ENCODE measurements at regions not wholly inside any gene's neighbourhood (a gene's known extent, or its start where the extent isn't known, plus 50 kb on each side); places are given as distances from the start of the nearest gene placed in this dataset.

GRCh38 chr11:80621871-80622270, 1181.0 kb upstream of the TENM4 start:
- no peak for DNase-seq (ENCODE audit: low read depth, low spot score)

GRCh38 chr11:80620867-80621266, 1180.0 kb upstream of the TENM4 start:
- DNase-seq (ENCODE audit: low read depth, low spot score): no peak

GRCh38 chr11:80617156-80617555, 1176.3 kb upstream of the TENM4 start:
- no peak for DNase-seq (ENCODE audit: low read depth, low spot score)

- DNase-seq (ENCODE audit: low read depth, low spot score): no peak
Measured at GRCh38 chr11:80616070-80616800, 1175.4 kb upstream of the TENM4 start.

- DNase-seq (ENCODE audit: low read depth, low spot score): no peak
Measured at GRCh38 chr11:80613655-80614054, 1172.8 kb upstream of the TENM4 start.

- DNase-seq (ENCODE audit: low read depth, low spot score): no peak
Measured at GRCh38 chr11:80610516-80610915, 1169.7 kb upstream of the TENM4 start.

- no peak for DNase-seq (ENCODE audit: low read depth, low spot score)
Measured at GRCh38 chr11:80603472-80603871, 1162.6 kb upstream of the TENM4 start.

- DNase-seq (ENCODE audit: low read depth, low spot score): no peak
Measured at GRCh38 chr11:80598905-80599304, 1158.1 kb upstream of the TENM4 start.

- DNase-seq (ENCODE audit: low read depth, low spot score): no peak
Measured at GRCh38 chr11:80596291-80596810, 1155.5 kb upstream of the TENM4 start.

GRCh38 chr11:80595011-80595410, 1154.2 kb upstream of the TENM4 start:
- no peak for DNase-seq (ENCODE audit: low read depth, low spot score)

GRCh38 chr11:80593648-80594374, 1153.0 kb upstream of the TENM4 start:
- DNase-seq (ENCODE audit: low read depth, low spot score): peak; percentile 10

- no peak for DNase-seq (ENCODE audit: low read depth, low spot score)
Measured at GRCh38 chr11:80592546-80592945, 1151.7 kb upstream of the TENM4 start.

GRCh38 chr11:80587906-80588305, 1147.1 kb upstream of the TENM4 start:
- DNase-seq (ENCODE audit: low read depth, low spot score): no peak

GRCh38 chr11:80586464-80586863, 1145.6 kb upstream of the TENM4 start:
- no peak for DNase-seq (ENCODE audit: low read depth, low spot score)

- no peak for DNase-seq (ENCODE audit: low read depth, low spot score)
Measured at GRCh38 chr11:80584661-80585060, 1143.8 kb upstream of the TENM4 start.

GRCh38 chr11:80569832-80570231, 1129.0 kb upstream of the TENM4 start:
- no peak for DNase-seq (ENCODE audit: low read depth, low spot score)

- DNase-seq (ENCODE audit: low read depth, low spot score): no peak
Measured at GRCh38 chr11:80565231-80565630, 1124.4 kb upstream of the TENM4 start.

GRCh38 chr11:80562523-80563125, 1121.8 kb upstream of the TENM4 start:
- no peak for DNase-seq (ENCODE audit: low read depth, low spot score)

GRCh38 chr11:80559942-80560341, 1119.1 kb upstream of the TENM4 start:
- no peak for DNase-seq (ENCODE audit: low read depth, low spot score)

GRCh38 chr11:80553565-80553964, 1112.7 kb upstream of the TENM4 start:
- no peak for DNase-seq (ENCODE audit: low read depth, low spot score)

- DNase-seq (ENCODE audit: low read depth, low spot score): no peak
Measured at GRCh38 chr11:80542704-80543103, 1101.9 kb upstream of the TENM4 start.

- DNase-seq (ENCODE audit: low read depth, low spot score): no peak
Measured at GRCh38 chr11:80538040-80538439, 1097.2 kb upstream of the TENM4 start.

- DNase-seq (ENCODE audit: low read depth, low spot score): no peak
Measured at GRCh38 chr11:80533463-80533862, 1092.6 kb upstream of the TENM4 start.

Measured in smooth muscle cell of the brain vasculature (primary cell).